Heart left ventricle (tissue), 13 donors: ENCODE measurements at regions not wholly inside any gene's neighbourhood (a gene's known extent, or its start where the extent isn't known, plus 50 kb on each side); places are given as distances from the start of the nearest gene placed in this dataset.

Experiments used
- CTCF ChIP-seq, 12 donors: fragments of 200-600 bp; sonication (generic) in 4 of 12; IDR thresholded peaks; one replicate each; pipeline versions ENCODE4 v1.5.0 to v1.8.0; 2018 to 2022; ENCODE audit warnings: antibody characterized with exemption in 12 of 12, mild to moderate bottlenecking in 5 of 12
- POLR2A ChIP-seq, 2 donors: fragments of 450-650 bp; IDR thresholded peaks; one replicate each; pipeline ENCODE4 v1.6.1; 2017; ENCODE audit warnings: antibody characterized with exemption in 2 of 2, mild to moderate bottlenecking in 2 of 2, moderate library complexity in 2 of 2
- donor health status: ischemic (EF 13 %, LVEDD 7.1; RV severe dilation, severe dysfunction).
- donor health status: DM: no; HTN: yes; CAD: no.
- donor health status: DM: no; HTN: no; CAD: no.
- donor health status: ischemic (EF 25% LVEDD 6.9; RV normal size, moderate dysfunction).
- donor health status: ischemic (EF 25% LVEDD 5.7; RV mildly dilated, moderate dysfunction).
- donor health status: ischemic (EF 35%, LVEDD 5.7; RV mildly dilated, moderate dysfunction).
- donor health status: nonischemic (EF 11% LVEDD 7.7; RV severe dilation, severe dysfunction).
- donor health status: DM: yes; HTN: yes; CAD: no.
- donor health status: PGD.
- donor health status: ischemic (EF 29% LVEDD 5.4; RV normal size, mild dysfunction).
- donor health status: nonischemic (EF 23%, LVEDD 6.1; RV moderate dilation, normal function).

- TF ChIP-seq CTCF (IDR thresholded peaks at IDR 0.05) (no peak), POLR2A (IDR thresholded peaks at IDR 0.05) (no peak)
Observed at GRCh38 chr1:79791488-79792218, 785.1 kb upstream of the ADGRL4 start.
